Urothelium cell line (cell line): ENCODE measurements at regions not wholly inside any gene's neighbourhood (a gene's known extent, or its start where the extent isn't known, plus 50 kb on each side); places are given as distances from the start of the nearest gene placed in this dataset.

ENCODE experiments used
- DNase-seq: peaks from one replicate; pipeline ENCODE4 v3.0.0; 2011; ENCODE audit warnings: low spot score, mixed read lengths
- FAIRE-seq: peaks from 2 replicates; lab custom pipeline; 2011; peaks lifted over from hg19 to GRCh38; lab: Jason Lieb, UNC

GRCh38 chr2:56693501-56693900, 509.7 kb downstream of the CCDC85A start:
- no peak for DNase-seq
- FAIRE-seq = no peak

GRCh38 chr2:56703001-56703400, 519.2 kb downstream of the CCDC85A start:
- DNase-seq = no peak
- FAIRE-seq = no peak

- DNase-seq (no peak), FAIRE-seq (no peak)
These were observed 521.9 kb downstream of the CCDC85A start for GRCh38 chr2:56705713-56706112.

GRCh38 chr2:56707218-56707617, 523.4 kb downstream of the CCDC85A start:
- FAIRE-seq (no peak), DNase-seq (no peak)

- FAIRE-seq (no peak), DNase-seq (no peak)
These were observed 523.9 kb downstream of the CCDC85A start for GRCh38 chr2:56707650-56708049.

GRCh38 chr2:56709181-56709580, 525.4 kb downstream of the CCDC85A start:
- DNase-seq (no peak), FAIRE-seq (no peak)

- FAIRE-seq = no peak
- no peak for DNase-seq
These were observed 529.4 kb downstream of the CCDC85A start for GRCh38 chr2:56713161-56713676.

- FAIRE-seq (no peak), DNase-seq (no peak)
These were observed 530.2 kb downstream of the CCDC85A start for GRCh38 chr2:56713978-56714377.

- FAIRE-seq (no peak), DNase-seq (no peak)
These were observed 530.6 kb downstream of the CCDC85A start for GRCh38 chr2:56714400-56714799.

GRCh38 chr2:56715683-56716082, 531.9 kb downstream of the CCDC85A start:
- DNase-seq (no peak), FAIRE-seq (peak; percentile 17)

- DNase-seq (no peak), FAIRE-seq (no peak)
These were observed 534.6 kb downstream of the CCDC85A start for GRCh38 chr2:56718413-56718812.

- FAIRE-seq (no peak), DNase-seq (no peak)
These were observed 545.4 kb downstream of the CCDC85A start for GRCh38 chr2:56729212-56729611.

GRCh38 chr2:56732946-56733345, 549.2 kb downstream of the CCDC85A start:
- no peak for FAIRE-seq
- DNase-seq = no peak

- DNase-seq (no peak), FAIRE-seq (no peak)
These were observed 555.6 kb downstream of the CCDC85A start for GRCh38 chr2:56739413-56739812.

- FAIRE-seq (peak; percentile 98), DNase-seq (peak; percentile 90)
These were observed 557.9 kb downstream of the CCDC85A start for GRCh38 chr2:56741601-56742102.

- DNase-seq = no peak
- FAIRE-seq = no peak
These were observed 560.0 kb downstream of the CCDC85A start for GRCh38 chr2:56743807-56744206.

- FAIRE-seq (no peak), DNase-seq (peak; percentile 35)
These were observed 565.5 kb downstream of the CCDC85A start for GRCh38 chr2:56749152-56749752.

- FAIRE-seq (no peak), DNase-seq (no peak)
These were observed 569.4 kb downstream of the CCDC85A start for GRCh38 chr2:56753182-56753581.

GRCh38 chr2:56754066-56754615, 570.4 kb downstream of the CCDC85A start:
- DNase-seq (no peak), FAIRE-seq (no peak)

- DNase-seq (no peak), FAIRE-seq (no peak)
These were observed 570.8 kb downstream of the CCDC85A start for GRCh38 chr2:56754627-56755026.

GRCh38 chr2:56757884-56758545, 574.2 kb downstream of the CCDC85A start:
- FAIRE-seq = no peak

GRCh38 chr2:56763683-56764082, 579.9 kb downstream of the CCDC85A start:
- no peak for FAIRE-seq
- DNase-seq = no peak

More at GRCh38 chr2:56757884-56758545, 574.2 kb downstream of the CCDC85A start:
- no peak for DNase-seq
